ENCODE measurements at regions not wholly inside any gene's neighbourhood (a gene's known extent, or its start where the extent isn't known, plus 50 kb on each side); places are given as distances from the start of the nearest gene placed in this dataset.

DNA sequence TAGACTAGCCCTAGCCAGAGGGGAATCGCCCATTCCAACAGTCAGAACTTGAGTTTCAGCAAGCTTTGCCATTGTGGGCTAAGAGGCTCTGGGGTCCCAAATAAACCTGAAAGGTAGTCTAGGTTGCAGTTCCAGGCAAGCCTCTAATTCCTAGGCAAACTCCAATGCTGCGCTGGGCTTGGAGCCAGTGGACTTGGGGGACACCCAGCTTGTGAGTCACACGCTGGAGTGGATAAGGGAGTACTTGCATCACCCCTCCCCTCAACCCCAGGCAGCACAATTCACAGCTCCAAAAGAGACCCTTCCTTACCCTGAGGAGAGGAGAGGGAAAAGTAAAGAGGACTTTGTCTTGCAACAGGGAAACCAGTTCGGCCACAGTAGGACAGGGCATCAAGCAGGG lies 105.2 kb upstream of the DPPA4 start:
- Histone ChIP-seq H3K4me3 (no peak overlapping the region), H3K36me3 (ENCODE audit: control insufficient read depth, insufficient read depth, low read length) (no peaks in the 10 kb centered on the region), H3K9ac (ENCODE audit: insufficient read depth in 1 of 2, low read depth in 2 of 2, low read length in 2 of 2) (no peak overlapping the region), H3K27ac (ENCODE audit: extremely low read depth, low read depth, low read length) (no peak overlapping the region), H4K20me1 (replicated peaks; ENCODE audit: control insufficient read depth, insufficient read depth, low read length) (no peaks in the 10 kb centered on the region), H2AFZ (ENCODE audit: low read depth, low read length) (no peak overlapping the region), H3K79me2 (ENCODE audit: control insufficient read depth, insufficient read depth, low read length) (no peaks in the 10 kb centered on the region), H3K4me1 (replicated peaks in 1 of 2; ENCODE audit: control insufficient read depth in 2 of 2, insufficient read depth in 2 of 2, low read length in 2 of 2) (no peaks in the 10 kb centered on the region), H3K27me3 (ENCODE audit: control insufficient read depth in 2 of 2, insufficient read depth in 2 of 2, low read length in 2 of 2) (no peaks in the 10 kb centered on the region), H3K4me2 (ENCODE audit: insufficient read depth, low read length) (no peak overlapping the region), H3K9me1 (ENCODE audit: control insufficient read depth, insufficient read depth, low read length) (no peaks in the 10 kb centered on the region), H3K9me3 (replicated peaks; ENCODE audit: control insufficient read depth, insufficient read depth, low read depth, low read length) (no peaks in the 10 kb centered on the region)
- in situ Hi-C loops (cut with MboI) = no loop called here
- BruUV-seq (replicated peaks) = no TSS peak
- 7% methylated on average over 3 of the region's 4 CpGs for whole genome bisulfite sequencing (ENCODE audit: insufficient coverage, low coverage, missing lambda C conversion rate)
- ChIA-PET POLR2A (no interaction called here), CTCF (ENCODE audit: low intra/inter-chr PET ratio) (no interaction called here)
- ATAC-seq (no peak), FAIRE-seq (no peak), DNase-seq (ENCODE audit: extremely low read depth in 1 of 4, low spot score in 3 of 4) (no peak)
- intact Hi-C loops (cut with micrococcal nuclease) = no loop called here
- no peak for TF ChIP-seq ZNF584 (CRISPR knock-in tag; IDR thresholded peaks at IDR 0.05; ENCODE audit: low read depth)
- TF ChIP-seq, protein P1, sequence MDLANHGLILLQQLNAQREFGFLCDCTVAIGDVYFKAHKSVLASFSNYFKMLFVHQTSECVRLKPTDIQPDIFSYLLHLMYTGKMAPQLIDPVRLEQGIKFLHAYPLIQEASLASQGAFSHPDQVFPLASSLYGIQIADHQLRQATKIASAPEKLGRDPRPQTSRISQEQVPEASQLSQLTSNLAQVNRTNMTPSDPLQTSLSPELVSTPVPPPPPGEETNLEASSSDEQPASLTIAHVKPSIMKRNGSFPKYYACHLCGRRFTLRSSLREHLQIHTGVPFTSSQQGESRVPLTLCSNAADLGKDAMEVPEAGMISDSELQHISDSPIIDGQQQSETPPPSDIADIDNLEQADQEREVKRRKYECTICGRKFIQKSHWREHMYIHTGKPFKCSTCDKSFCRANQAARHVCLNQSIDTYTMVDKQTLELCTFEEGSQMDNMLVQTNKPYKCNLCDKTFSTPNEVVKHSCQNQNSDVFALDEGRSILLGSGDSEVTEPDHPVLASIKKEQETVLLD (IDR thresholded peaks at IDR 0.05) = no peak
- no peak for TF ChIP-seq TFAM (CRISPR knock-in tag; conservative IDR thresholded peaks at IDR 0.05)
- no peak for TF ChIP-seq ZNF174 (CRISPR knock-in tag; IDR thresholded peaks at IDR 0.05)
- TF ChIP-seq, protein P2, sequence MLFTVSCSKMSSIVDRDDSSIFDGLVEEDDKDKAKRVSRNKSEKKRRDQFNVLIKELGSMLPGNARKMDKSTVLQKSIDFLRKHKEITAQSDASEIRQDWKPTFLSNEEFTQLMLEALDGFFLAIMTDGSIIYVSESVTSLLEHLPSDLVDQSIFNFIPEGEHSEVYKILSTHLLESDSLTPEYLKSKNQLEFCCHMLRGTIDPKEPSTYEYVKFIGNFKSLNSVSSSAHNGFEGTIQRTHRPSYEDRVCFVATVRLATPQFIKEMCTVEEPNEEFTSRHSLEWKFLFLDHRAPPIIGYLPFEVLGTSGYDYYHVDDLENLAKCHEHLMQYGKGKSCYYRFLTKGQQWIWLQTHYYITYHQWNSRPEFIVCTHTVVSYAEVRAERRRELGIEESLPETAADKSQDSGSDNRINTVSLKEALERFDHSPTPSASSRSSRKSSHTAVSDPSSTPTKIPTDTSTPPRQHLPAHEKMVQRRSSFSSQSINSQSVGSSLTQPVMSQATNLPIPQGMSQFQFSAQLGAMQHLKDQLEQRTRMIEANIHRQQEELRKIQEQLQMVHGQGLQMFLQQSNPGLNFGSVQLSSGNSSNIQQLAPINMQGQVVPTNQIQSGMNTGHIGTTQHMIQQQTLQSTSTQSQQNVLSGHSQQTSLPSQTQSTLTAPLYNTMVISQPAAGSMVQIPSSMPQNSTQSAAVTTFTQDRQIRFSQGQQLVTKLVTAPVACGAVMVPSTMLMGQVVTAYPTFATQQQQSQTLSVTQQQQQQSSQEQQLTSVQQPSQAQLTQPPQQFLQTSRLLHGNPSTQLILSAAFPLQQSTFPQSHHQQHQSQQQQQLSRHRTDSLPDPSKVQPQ (CRISPR knock-in tag; IDR thresholded peaks at IDR 0.05; ENCODE audit: borderline replicate concordance) = no peak
- TF ChIP-seq SMC3 (conservative IDR thresholded peaks at IDR 0.05; ENCODE audit: insufficient read depth, low read depth, low read length) = no peak
- TF ChIP-seq RBM25 (IDR thresholded peaks at IDR 0.05; ENCODE audit: low read depth, low read length, severe bottlenecking) = no peak
- TF ChIP-seq, protein P3, sequence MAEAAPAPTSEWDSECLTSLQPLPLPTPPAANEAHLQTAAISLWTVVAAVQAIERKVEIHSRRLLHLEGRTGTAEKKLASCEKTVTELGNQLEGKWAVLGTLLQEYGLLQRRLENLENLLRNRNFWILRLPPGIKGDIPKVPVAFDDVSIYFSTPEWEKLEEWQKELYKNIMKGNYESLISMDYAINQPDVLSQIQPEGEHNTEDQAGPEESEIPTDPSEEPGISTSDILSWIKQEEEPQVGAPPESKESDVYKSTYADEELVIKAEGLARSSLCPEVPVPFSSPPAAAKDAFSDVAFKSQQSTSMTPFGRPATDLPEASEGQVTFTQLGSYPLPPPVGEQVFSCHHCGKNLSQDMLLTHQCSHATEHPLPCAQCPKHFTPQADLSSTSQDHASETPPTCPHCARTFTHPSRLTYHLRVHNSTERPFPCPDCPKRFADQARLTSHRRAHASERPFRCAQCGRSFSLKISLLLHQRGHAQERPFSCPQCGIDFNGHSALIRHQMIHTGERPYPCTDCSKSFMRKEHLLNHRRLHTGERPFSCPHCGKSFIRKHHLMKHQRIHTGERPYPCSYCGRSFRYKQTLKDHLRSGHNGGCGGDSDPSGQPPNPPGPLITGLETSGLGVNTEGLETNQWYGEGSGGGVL (CRISPR knock-in tag; IDR thresholded peaks at IDR 0.05) = no peak
- TF ChIP-seq, protein P4, sequence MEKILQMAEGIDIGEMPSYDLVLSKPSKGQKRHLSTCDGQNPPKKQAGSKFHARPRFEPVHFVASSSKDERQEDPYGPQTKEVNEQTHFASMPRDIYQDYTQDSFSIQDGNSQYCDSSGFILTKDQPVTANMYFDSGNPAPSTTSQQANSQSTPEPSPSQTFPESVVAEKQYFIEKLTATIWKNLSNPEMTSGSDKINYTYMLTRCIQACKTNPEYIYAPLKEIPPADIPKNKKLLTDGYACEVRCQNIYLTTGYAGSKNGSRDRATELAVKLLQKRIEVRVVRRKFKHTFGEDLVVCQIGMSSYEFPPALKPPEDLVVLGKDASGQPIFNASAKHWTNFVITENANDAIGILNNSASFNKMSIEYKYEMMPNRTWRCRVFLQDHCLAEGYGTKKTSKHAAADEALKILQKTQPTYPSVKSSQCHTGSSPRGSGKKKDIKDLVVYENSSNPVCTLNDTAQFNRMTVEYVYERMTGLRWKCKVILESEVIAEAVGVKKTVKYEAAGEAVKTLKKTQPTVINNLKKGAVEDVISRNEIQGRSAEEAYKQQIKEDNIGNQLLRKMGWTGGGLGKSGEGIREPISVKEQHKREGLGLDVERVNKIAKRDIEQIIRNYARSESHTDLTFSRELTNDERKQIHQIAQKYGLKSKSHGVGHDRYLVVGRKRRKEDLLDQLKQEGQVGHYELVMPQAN (IDR thresholded peaks at IDR 0.05; ENCODE audit: borderline replicate concordance) = no peak
- TF ChIP-seq PPARD (CRISPR knock-in tag; IDR thresholded peaks at IDR 0.05) = no peak
- no peak for TF ChIP-seq ARID1B (IDR thresholded peaks at IDR 0.05)
- no peak for TF ChIP-seq CHCHD3 (CRISPR knock-in tag; IDR thresholded peaks at IDR 0.05)
- no peak for TF ChIP-seq EP400 (IDR thresholded peaks at IDR 0.05)
- TF ChIP-seq, protein P5, sequence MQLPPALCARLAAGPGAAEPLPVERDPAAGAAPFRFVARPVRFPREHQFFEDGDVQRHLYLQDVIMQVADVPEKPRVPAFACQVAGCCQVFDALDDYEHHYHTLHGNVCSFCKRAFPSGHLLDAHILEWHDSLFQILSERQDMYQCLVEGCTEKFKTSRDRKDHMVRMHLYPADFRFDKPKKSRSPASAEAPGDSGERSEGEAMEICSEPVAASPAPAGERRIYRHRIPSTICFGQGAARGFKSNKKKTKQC (CRISPR knock-in tag; IDR thresholded peaks at IDR 0.05) = no peak
- no peak for TF ChIP-seq STAG1 (CRISPR knock-in tag; IDR thresholded peaks at IDR 0.05; ENCODE audit: borderline replicate concordance)

All from K562 (cell line).